Neural progenitor cell (in vitro differentiated cells): ENCODE measurements at regions not wholly inside any gene's neighbourhood (a gene's known extent, or its start where the extent isn't known, plus 50 kb on each side); places are given as distances from the start of the nearest gene placed in this dataset.
A peak's percentile ranks its signal among the peaks of the same experiment; 100 is the strongest.

ENCODE experiments used
- DNase-seq: peaks from one replicate; pipeline ENCODE4 v3.0.0-alpha.2; 2016; ENCODE audit warnings: low spot score
- H2AFZ ChIP-seq: fragments of 200-600 bp; sonication (generic); replicated peaks from 2 replicates; pipeline ENCODE4 v1.6.1; 2016; ENCODE audit warnings: antibody characterized with exemption
- H3F3A ChIP-seq: fragments of 200-600 bp; sonication (generic); 2 replicates; pipeline ENCODE4 v1.6.1; 2016; ENCODE audit warnings: antibody characterized with exemption, low read depth
- H3K27ac ChIP-seq: fragments of 200-600 bp; sonication (generic); 2 replicates; pipeline ENCODE4 v1.5.1; 2016; ENCODE audit warnings: mild to moderate bottlenecking
- H3K27me3 ChIP-seq: fragments of 200-600 bp; sonication (generic); 2 replicates; pipeline ENCODE4 v1.6.1; 2016; ENCODE audit warnings: mild to moderate bottlenecking, moderate library complexity
- H3K36me3 ChIP-seq: fragments of 200-600 bp; sonication (generic); 2 replicates; pipeline ENCODE4 v1.5.1; 2016
- H3K4me1 ChIP-seq: fragments of 200-600 bp; sonication (generic); 2 replicates; pipeline ENCODE4 v1.6.1; 2016; ENCODE audit warnings: mixed run types
- H3K4me2 ChIP-seq: fragments of 200-600 bp; sonication (generic); 2 replicates; pipeline ENCODE4 v1.6.1; 2016
- H3K4me3 ChIP-seq: fragments of 200-600 bp; sonication (generic); 2 replicates; pipeline ENCODE4 v1.5.1; 2016
- H3K79me2 ChIP-seq: fragments of 200-600 bp; sonication (generic); 2 replicates; pipeline ENCODE4 v1.6.1; 2016; ENCODE audit warnings: low read depth
- H3K9ac ChIP-seq: fragments of 200-600 bp; sonication (generic); 2 replicates; pipeline ENCODE4 v1.6.1; 2016
- H3K9me3 ChIP-seq: fragments of 200-600 bp; sonication (generic); 2 replicates; pipeline ENCODE4 v1.5.1; 2016; ENCODE audit warnings: low read depth
- H4K20me1 ChIP-seq: fragments of 200-600 bp; sonication (generic); 2 replicates; pipeline ENCODE4 v1.6.1; 2016; ENCODE audit warnings: low read depth
- H3K27ac Mint-ChIP-seq: 3 replicates; pipeline ENCODE4 v1.8.0; 2021; ENCODE audit warnings: mixed read lengths
- H3K27me3 Mint-ChIP-seq: 2 replicates; pipeline ENCODE4 v1.8.0; 2022; ENCODE audit warnings: low read depth, mild to moderate bottlenecking, inconsistent platforms, moderate library complexity, mixed read lengths; ENCODE audit not compliant: insufficient read depth
- H3K36me3 Mint-ChIP-seq: 3 replicates; pipeline ENCODE4 v1.8.0; 2021; ENCODE audit warnings: mixed read lengths
- H3K4me1 Mint-ChIP-seq: 3 replicates; pipeline ENCODE4 v1.8.0; 2021; ENCODE audit warnings: mixed read lengths
- H3K4me3 Mint-ChIP-seq: 3 replicates; pipeline ENCODE4 v1.8.0; 2021; ENCODE audit warnings: mild to moderate bottlenecking, moderate library complexity, mixed read lengths
- H3K9me3 Mint-ChIP-seq: 3 replicates; pipeline ENCODE4 v1.8.0; 2020; ENCODE audit warnings: mixed read lengths
- EZH2 ChIP-seq: fragments of 200-600 bp; sonication (generic); IDR thresholded peaks from 2 replicates; pipeline ENCODE4 v1.6.1; 2017; ENCODE audit warnings: antibody characterized with exemption, mild to moderate bottlenecking, moderate library complexity
- EZH2phosphoT487 ChIP-seq: fragments of 200-600 bp; sonication (generic); IDR thresholded peaks from 2 replicates; pipeline ENCODE4 v1.6.1; 2017; ENCODE audit warnings: antibody characterized with exemption
- TF ChIP-seq, protein P1 (sequence below): fragments of 200-600 bp; sonication (generic); IDR thresholded peaks from 2 replicates; pipeline ENCODE4 v1.5.1; 2017; ENCODE audit warnings: antibody characterized with exemption, mild to moderate bottlenecking

DNA sequence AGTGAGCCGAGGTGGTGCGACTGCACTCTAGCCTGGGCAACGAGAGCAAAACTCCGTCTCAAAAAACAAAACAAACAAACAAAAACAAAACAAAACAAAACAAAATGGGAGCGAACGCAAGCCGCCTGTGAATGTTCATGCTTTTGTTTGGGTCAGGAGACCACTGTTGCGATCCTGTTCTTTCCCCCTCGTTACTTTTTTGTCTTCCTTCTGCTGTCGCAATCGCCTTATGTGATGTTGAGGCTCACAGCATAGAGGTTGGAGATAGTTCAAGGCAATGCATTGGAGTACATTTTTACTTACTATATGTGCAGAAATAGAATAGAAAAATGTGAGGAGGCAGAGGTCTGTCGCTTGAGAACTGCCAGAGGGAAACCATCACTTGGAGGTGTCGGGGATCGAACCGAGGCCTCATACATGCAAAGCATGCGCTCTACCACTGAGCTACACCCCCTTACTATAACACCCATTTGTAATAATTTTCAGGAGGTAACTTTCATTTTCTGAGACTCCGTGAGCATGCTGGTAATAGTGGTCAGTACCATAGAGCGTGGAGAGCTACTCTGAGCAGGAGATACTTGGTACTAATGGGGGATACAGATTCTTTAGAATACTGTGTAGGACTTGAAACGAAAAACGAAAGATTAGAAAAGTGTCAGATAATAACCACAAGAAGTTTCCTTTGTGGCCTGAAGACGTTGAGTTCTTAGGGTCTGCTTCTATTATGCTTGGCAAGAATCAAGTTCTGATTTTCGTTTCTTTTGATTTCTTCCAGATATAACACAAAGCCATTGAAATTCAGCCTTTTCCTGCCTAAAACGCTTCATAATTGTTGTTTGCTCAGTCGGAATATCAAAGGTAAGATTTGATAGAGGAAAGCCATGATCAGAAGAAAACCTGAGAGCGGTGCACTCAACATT lies 121.1 kb downstream of the TRIM27 start:
- no peak overlapping the region for H3K4me3 ChIP-seq
- H3K27ac ChIP-seq: no peak overlapping the region
- TF ChIP-seq EZH2phosphoT487: no peak
- TF ChIP-seq, protein P1, sequence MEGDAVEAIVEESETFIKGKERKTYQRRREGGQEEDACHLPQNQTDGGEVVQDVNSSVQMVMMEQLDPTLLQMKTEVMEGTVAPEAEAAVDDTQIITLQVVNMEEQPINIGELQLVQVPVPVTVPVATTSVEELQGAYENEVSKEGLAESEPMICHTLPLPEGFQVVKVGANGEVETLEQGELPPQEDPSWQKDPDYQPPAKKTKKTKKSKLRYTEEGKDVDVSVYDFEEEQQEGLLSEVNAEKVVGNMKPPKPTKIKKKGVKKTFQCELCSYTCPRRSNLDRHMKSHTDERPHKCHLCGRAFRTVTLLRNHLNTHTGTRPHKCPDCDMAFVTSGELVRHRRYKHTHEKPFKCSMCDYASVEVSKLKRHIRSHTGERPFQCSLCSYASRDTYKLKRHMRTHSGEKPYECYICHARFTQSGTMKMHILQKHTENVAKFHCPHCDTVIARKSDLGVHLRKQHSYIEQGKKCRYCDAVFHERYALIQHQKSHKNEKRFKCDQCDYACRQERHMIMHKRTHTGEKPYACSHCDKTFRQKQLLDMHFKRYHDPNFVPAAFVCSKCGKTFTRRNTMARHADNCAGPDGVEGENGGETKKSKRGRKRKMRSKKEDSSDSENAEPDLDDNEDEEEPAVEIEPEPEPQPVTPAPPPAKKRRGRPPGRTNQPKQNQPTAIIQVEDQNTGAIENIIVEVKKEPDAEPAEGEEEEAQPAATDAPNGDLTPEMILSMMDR: no peak
- DNase-seq: no peak
- no peaks in the 10 kb centered on the region for H3K79me2 ChIP-seq
- H3F3A ChIP-seq: no peaks in the 10 kb centered on the region
- H3K4me1 Mint-ChIP-seq: peaks cover under 1% of the 10 kb centered on the region
- no peaks in the 10 kb centered on the region for H3K36me3 Mint-ChIP-seq
- no peaks in the 10 kb centered on the region for H3K4me1 ChIP-seq
- no peak overlapping the region for H3K4me3 Mint-ChIP-seq
- peaks cover 4% of the 10 kb centered on the region for H4K20me1 ChIP-seq
- H3K36me3 ChIP-seq: no peaks in the 10 kb centered on the region
- no peak overlapping the region for H2AFZ ChIP-seq
- peaks cover under 1% of the 10 kb centered on the region for H3K9me3 Mint-ChIP-seq
- H3K27me3 ChIP-seq: peaks cover 90% of the 10 kb centered on the region
- H3K27me3 Mint-ChIP-seq: peaks cover 53% of the 10 kb centered on the region
- H3K27ac Mint-ChIP-seq: no peak overlapping the region
- H3K9ac ChIP-seq: no peak overlapping the region
- H3K9me3 ChIP-seq: no peaks in the 10 kb centered on the region
- peak overlapping the region; percentile 21 for H3K4me2 ChIP-seq

DNA sequence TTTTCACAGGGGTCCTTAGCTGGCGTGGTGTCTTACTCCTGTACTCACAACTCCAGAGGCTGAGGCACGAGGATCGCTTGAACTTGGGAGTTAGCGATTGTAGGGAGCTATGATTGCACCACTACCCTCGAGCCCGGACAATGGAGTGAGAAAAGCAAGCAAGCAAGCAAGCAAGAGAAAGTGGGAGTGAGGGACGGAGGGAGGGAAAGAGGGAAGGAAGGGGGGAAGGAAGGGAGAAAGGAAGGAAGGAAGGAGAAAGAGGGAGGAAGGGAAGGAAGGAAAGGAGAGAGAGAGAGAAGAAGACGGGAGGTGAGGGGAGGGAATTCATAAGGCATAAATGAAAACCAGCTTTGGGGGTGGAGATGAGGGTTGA lies 120.5 kb downstream of the TRIM27 start:
- Mint-ChIP-seq H3K27ac (no peak overlapping the region), H3K27me3 (peaks cover 59% of the 10 kb centered on the region), H3K36me3 (no peaks in the 10 kb centered on the region), H3K9me3 (peaks cover 5% of the 10 kb centered on the region), H3K4me1 (peaks cover 5% of the 10 kb centered on the region), H3K4me3 (no peak overlapping the region)
- peak overlapping the region; percentile 21 for H3K4me2 ChIP-seq
- H3K4me1 ChIP-seq: no peaks in the 10 kb centered on the region
- no peaks in the 10 kb centered on the region for H3K36me3 ChIP-seq
- H3K4me3 ChIP-seq: no peak overlapping the region
- no peak overlapping the region for H3K9ac ChIP-seq
- peaks cover 90% of the 10 kb centered on the region for H3K27me3 ChIP-seq
- no peaks in the 10 kb centered on the region for H3K79me2 ChIP-seq
- peak; percentile 14 for TF ChIP-seq EZH2phosphoT487
- TF ChIP-seq EZH2: peak; percentile 44
- TF ChIP-seq, protein P1: no peak
- DNase-seq: no peak
- no peak overlapping the region for H3K27ac ChIP-seq
- H3F3A ChIP-seq: no peaks in the 10 kb centered on the region
- H2AFZ ChIP-seq: no peak overlapping the region
- H4K20me1 ChIP-seq: peaks cover 10% of the 10 kb centered on the region
- H3K9me3 ChIP-seq: no peaks in the 10 kb centered on the region

GRCh38 chr6:28807682-28808280 lies 116.0 kb downstream of the TRIM27 start:
- no peaks in the 10 kb centered on the region for H3K36me3 ChIP-seq
- peak overlapping the region; percentile 54 for H3K4me3 ChIP-seq
- Mint-ChIP-seq H3K27ac (no peak overlapping the region), H3K4me3 (peak overlapping the region; percentile 74), H3K9me3 (peaks cover 13% of the 10 kb centered on the region), H3K36me3 (no peaks in the 10 kb centered on the region), H3K27me3 (peaks cover 74% of the 10 kb centered on the region), H3K4me1 (peaks cover 20% of the 10 kb centered on the region)
- peaks cover 8% of the 10 kb centered on the region for H3K4me1 ChIP-seq
- TF ChIP-seq EZH2phosphoT487 (no peak), EZH2 (no peak)
- TF ChIP-seq, protein P1: no peak
- peak; percentile 75 for DNase-seq
- peaks cover 47% of the 10 kb centered on the region for H4K20me1 ChIP-seq
- H3K4me2 ChIP-seq: peak overlapping the region; percentile 80
- H3F3A ChIP-seq: peaks cover 7% of the 10 kb centered on the region
- H3K9ac ChIP-seq: no peak overlapping the region
- H3K27ac ChIP-seq: no peak overlapping the region
- peaks cover 100% of the 10 kb centered on the region for H3K27me3 ChIP-seq
- no peak overlapping the region for H2AFZ ChIP-seq
- H3K79me2 ChIP-seq: no peaks in the 10 kb centered on the region
- H3K9me3 ChIP-seq: no peaks in the 10 kb centered on the region
